NCI-H526 (cell line): ENCODE measurements at regions not wholly inside any gene's neighbourhood (a gene's known extent, or its start where the extent isn't known, plus 50 kb on each side); places are given as distances from the start of the nearest gene placed in this dataset.
"Not testable (repeated sequence)": the region's sequence is repeated elsewhere in the genome, so short reads cannot be mapped to it uniquely, and the experiment has no call there.

ENCODE experiments used
- DNase-seq, 2 experiments: peaks; one replicate each; lab custom pipeline; 2025; lab: John Stamatoyannopoulos, UW

DNA sequence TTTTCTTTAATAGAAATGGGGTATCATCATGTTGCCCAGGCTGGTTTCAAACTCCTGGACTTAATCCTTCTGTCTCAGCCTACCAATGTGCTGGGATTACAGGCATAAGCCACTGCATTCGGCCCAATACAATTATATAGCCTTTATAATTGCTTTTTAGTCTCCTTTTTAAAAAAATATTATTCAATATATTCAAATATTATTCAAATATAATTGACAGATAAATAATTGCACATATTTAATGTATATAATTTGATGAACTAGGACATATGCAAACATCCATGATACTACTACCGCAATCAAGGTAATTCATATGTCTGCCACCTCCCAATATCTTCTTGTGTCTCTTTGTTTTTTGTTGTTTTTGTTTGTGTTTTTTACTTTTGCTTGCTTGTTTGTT is 894.2 kb upstream of the PTPRD start:
- no peak for DNase-seq

DNA sequence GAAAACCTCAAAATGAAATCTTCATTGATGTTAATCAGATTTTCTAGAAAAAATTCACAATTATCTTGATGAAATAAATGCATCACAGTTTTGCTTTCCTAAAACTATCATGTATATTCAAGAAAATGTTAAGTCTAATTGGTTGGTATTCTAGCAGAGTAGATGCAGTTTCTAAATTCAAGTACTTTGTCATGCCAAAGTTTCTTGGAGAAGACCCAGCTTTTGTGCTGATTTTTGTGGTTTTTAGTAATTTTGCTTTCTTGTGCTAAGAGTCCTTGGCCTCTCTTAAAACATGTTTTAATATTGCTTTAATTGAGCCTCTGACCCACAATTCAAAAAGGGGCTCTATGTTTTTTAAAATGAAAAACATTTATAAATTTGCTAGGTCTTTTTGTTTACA is 924.8 kb upstream of the PTPRD start:
- no peak for DNase-seq

DNA sequence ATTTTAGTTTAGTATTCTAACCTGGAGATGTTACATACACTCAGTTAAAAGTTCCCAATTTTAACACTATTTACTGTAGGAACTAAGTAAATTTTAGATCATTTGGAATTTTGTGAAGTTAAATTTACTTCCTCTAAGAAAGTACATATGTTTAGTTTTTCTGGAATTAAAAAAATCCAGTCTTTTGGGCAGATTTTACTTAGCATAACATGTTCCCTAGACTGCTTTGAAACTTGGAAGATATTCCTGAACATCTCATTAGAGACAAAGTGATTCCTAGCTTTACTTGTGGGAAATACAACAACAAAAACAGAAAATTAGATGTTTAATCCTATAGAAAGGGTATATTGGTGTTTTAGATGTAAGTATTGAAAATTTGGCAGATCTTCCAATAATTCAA is 930.0 kb upstream of the PTPRD start:
- DNase-seq: no peak

DNA sequence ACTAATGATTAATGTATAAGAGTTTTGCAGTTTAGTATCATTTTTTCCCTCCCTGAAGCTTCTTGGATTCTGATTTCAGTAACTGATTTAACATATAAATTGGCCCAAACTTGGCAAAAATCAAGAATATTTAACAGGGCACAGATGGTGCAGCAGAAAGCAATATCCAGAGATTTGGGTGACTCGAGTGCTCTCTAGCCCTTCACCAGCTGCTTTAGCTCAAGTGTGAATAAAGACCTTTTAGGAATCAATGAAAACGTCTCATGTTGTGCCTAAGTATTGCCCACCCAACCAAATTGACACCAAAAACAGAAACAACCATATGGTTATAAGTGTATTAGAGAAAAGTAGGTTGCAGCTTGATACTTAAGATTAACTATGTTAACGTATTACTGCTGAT is 933.4 kb upstream of the PTPRD start:
- no peak for DNase-seq

DNA sequence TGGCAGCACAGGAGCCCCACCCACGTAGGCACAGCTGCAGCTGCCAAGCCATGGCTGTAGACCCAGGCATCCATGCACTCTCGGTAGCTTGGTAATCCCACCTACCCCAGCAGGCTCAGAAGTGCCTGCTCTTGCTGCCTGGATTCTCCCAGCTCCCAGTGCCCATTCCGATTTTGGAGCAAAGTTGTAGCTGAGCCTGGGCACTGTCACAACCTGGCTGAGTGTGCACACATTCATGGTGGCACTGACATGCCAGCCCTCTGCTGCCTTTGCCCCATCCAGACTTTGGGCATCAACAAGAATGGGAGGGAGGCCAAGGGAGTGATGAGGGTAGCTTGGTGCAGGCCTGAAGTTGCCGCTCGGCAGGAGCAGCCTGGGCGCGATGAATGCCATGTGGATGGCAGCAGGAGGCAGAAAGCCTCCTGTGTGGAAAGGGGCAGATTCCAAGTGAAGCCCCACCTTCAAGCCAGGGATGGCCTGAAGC is 936.6 kb upstream of the PTPRD start:
- DNase-seq: no peak

DNA sequence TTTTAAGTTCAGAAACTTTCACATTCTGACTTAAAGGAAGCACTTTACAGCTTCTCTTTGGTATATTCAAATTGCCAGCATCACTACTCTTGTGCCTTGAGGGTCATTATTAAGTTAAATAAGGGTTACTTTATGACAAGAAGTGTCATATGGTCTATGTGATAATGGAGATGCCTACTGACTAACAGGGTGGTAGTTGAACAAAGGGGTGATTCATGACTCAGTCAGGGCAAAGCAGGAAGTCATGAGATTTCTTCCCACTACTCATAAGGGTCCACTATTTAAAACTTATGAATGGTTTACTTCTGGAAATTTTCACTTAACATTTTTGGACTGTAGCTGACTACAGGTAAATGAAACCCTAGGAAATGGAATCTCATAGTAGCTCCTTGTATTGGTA is 938.3 kb upstream of the PTPRD start:
- DNase-seq: no peak

DNA sequence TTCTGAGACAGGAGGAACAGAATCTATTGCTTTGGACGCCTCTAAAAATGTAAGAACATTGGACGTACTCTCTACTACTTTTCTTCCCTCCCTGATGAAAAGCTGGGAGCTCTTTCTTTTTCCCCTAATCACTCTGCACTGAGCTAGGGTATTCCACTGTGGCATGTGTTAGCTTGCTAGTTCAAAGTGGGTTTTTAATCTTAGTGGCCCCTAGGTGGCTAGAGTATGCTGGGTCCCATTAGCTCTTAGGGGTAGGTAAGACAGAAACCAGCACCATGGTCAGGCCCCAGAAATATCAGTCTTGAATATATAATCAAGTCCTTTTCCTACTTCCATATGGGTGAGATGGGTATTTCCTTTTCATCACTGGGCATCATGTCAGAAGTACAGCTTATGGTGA is 945.2 kb upstream of the PTPRD start:
- no peak for DNase-seq

DNA sequence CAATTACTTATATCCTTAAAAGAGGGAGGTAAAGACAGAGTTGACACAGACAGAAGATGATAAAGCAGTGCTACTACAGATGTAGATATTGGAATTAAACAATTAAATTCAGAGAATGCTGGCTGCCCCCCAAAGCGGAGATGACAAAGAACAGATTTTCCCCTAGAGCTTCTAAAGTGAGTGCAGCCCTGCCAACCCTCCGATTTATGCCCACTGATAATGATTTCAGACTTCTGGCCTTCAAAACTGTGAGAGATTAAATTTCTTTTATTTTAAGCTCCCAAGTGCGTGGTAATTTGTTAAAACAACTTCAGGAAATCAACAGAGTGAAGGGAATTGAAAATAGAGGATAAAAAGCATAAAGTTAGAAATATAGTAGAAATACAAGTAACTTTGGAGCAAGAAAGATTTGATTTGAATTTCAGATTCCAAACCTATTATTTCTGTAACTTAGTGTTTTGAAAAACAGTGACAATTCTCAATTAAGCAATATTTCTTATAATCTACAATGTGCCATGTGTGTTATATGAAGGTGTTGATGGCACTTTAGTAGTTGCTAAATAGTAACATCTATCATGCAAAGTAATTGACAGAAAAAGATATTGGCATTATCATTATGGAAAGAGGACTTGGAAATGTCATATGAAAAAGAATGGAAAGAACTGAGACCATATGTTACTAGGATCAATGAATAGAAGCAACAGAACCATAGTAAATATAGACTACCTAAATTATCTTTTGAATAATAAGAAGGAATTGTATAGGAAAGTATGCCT is 946.4 kb upstream of the PTPRD start:
- DNase-seq: no peak

DNA sequence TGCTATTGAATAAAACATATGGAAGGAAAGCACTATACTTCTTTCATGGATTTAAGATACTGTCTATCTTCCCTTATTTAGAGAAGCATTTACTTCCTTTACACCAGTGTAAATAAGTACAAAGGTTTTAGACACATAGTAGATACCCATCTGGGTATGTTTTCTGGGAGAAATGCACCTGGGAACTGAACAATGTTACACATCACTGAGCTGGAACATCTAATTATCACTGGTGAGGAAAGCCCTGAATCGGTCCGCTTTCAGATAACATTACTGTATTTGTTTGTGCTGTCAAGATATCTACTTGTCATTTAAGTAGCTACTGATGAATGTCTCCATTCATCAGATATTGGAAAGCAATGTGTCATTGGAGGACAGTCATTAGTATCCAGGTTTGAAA is 964.7 kb upstream of the PTPRD start:
- no peak for DNase-seq

DNA sequence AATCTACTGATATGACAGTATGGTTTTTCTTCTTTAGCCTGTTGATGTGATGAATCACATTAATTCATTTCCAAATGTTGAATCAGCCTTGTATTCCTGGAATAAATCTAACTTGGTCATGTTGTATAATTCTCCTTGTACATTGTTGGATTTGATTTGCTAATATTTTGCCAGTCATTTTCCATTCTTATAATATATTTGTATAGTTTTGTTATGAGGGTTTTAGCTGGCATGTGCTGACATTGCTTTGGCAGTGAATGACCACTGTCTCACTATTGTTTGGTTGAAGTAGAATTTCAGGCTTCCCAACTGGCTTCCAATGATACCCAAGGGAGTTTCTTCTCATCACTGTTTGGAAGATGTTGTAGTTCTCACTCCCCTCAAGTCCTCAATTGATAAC is 983.0 kb upstream of the PTPRD start:
- DNase-seq: no peak

DNA sequence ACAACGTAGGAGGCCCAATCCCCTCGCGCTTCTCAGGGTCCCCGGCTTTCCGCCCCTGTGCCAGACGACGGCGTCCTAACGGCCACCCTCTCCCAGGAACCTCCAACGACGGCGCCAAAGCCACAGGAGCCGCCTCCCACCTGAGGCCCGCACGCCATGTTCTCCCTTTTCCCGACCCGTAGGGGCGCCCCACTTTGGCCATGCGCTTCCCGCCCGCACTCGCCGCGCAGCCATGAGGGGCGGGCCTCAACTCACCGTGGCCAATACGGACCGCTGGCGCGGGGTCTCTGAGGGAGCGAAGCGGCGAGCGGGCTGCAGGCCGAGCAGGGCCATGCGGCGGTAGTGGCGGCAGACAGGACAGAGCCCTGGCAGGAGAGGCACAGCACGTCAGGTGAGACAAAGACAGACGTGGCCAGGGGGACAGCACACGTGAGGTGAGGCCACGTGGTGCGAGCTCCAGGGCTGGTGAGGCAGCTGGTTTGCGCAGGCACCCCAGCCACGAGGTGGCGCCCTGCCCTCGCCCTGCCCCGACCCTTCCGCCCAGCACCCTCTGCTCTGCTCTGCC is 1005.5 kb upstream of the PTPRD start:
- DNase-seq: peak in 1 of 2 experiments; percentile 14

DNA sequence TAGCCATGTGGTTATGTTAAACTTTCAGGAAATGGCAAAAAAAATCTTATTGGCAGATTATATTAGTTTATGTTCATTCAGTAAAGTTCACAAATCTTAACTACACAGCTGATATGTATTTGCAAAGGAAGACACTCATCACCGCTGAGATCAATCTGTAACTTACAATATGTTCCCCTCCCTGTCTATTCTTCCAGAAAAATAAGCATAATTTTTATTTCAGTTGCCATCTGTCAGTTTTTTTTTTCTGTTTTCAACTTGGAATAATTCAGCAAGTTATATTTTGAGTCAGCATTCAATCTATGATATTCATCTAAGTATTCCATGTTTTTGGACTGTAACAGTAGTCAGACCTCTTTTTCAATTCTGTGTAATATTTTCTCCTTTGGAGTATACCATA is 1019.9 kb upstream of the PTPRD start:
- no peak for DNase-seq

DNA sequence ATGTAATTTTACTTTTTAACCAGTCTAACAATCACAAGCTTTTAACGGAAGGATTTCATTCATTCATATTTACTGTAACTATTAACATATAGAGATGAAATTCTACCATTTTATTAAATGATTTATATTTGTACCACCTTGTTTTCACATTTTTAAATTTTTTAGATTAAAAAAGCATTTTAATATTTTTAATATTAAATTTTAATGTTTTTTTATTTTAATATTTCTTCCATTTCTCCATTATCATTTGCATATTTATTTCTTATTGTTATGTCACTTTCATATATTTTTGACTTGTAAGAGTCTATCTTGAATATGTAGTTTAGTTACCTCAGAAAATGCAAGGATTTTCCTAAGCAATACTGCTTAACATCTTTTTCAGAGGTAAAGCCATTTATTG is 1034.0 kb upstream of the PTPRD start:
- DNase-seq: no peak

DNA sequence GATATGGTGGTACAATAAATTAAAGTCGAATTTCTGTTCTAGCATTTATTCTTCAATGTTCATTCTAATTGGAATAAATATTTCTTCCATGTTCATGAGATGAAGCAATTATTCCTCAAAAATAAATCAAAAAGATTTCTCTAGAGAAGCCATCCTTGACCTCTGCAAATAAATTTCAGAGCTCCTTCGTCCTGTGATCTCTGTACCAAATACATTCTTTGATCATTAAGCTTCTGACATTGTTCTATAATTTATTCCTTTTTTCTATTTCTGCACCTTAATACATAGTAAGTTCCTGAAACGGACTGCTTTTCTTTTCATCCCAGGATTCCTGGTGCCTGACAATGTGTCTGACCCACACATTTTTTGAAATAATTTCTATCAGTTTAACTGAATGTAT is 1039.3 kb upstream of the TYRP1 start:
- no peak for DNase-seq

DNA sequence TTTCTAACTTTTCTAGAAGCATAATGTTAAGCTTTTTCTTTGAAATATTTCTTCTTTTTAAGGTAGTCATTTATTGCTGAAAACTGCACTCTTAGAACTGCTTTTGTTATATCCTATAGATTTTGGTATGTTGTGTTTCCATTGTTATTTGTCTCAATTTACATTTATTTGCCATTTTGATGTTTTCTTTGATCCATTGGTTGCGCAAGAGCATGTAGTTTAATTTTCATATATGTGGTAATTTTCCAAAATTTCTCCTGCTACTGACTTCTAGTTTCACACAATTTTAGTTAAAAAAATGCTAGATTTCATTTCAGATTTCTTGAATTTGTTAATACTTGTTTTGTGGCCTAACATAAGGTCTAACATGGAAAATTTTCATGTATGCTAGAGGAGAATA is 1029.3 kb upstream of the TYRP1 start:
- no peak for DNase-seq

DNA sequence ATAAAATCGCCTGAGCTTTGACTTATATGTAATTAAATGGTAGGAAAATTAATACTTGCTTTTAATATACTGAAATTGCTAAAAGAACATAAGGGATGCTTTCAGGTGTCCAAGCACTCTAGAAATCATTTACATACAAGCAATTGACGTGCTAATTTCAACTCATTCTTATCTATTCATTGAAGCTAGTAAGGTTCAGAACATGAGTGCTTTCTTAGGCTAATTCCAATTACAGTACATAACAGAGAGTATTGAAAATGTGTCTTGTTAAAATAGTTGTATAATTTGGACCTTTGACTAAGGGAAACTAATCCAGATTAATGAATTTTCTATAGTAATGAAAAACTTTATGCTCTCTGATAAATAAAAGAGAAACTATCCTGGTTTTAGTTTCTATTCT is 1016.4 kb upstream of the TYRP1 start:
- no peak for DNase-seq

DNA sequence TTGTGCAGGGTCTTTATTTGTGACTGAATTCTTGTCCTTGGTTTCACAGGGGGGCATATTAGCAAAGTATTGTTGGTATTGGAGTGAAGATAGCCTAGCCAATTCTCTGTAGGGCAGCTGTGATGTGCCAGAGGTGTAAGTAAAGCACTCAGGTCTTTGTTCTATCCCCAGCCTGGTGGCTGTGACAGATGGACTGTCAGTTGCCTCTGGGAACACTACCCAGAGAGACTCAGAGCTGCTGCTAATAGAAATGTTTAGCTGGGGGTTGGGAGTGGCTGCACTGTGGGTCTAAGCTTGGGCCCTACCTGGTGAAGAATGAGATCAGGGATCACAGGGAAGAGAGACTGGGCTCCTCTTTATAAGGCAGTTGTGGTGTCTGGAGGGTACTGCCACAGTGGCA is 1006.5 kb upstream of the TYRP1 start:
- DNase-seq: no peak

DNA sequence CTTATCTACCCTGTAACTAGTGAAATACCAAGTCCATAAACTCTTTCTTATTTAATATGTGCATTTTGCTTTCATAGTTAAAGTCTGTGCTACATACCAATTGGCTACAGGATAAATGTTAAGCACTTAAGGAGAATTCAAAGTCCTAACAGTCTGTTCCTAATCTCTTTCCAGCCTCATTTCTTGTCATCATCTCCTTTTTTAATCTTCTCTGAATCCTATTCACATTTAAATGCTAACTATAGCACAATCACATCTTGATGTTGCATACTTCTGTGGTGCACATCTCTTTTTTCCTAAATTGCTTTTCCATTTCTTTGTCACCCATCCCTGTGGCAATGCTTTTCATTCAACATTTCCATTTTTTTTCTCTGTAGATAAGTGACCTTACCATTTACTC is 996.1 kb upstream of the TYRP1 start:
- no peak for DNase-seq

DNA sequence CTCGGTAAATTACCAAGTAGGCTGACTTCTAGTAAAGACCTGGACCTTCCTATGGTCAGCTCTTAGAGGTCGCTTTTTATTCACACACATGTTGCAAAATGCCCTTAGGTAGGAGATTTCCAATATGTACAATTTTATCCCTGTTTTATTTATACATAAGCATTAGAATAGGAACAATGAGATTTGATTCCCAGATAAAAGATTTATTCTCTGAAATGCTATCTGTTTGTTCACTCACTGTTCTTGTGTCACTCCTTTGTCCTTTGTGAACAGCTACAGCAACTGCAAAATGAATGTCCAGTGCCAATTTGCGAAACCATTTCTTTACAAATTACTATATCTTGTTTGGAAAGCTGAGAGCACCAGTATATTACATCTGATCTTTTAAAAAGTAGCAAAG is 991.5 kb upstream of the TYRP1 start:
- DNase-seq: no peak

DNA sequence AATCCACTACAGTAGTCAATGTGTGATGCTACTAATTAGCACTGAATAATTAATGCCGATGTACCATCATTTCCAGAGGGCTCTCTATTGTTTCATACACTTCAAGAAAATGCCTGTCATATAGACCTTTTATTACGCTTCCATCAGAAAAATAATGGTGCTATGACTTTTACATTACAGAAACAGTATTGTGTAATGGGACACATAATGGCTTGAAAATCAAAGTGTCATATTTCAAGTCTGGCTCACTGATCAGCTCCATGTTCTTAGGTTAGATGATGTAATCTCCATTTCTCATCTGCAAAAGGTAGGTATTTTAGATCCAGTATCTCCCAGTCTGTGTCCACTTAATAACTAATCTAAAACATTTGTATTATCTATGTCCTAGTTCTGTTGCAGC is 990.6 kb upstream of the TYRP1 start:
- no peak for DNase-seq

DNA sequence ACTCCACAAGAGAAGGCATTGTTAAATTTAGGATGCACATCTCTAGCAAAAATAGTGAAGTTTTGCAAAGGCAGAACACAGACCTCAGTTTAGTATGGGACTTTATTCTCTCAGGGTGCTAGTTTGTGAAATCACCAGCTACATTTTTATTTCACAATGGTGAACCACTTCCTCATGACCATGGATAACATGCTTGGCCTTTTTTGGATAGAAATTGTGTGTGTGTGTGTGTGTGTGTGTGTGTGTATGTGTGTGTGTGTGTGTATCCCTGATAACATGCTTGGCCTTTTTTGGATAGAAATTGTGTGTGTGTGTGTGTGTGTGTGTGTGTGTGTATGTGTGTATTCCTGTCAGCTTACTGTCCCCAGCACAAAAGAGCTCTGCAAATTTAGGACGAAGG is 989.0 kb upstream of the TYRP1 start:
- DNase-seq: not testable (repeated sequence)

DNA sequence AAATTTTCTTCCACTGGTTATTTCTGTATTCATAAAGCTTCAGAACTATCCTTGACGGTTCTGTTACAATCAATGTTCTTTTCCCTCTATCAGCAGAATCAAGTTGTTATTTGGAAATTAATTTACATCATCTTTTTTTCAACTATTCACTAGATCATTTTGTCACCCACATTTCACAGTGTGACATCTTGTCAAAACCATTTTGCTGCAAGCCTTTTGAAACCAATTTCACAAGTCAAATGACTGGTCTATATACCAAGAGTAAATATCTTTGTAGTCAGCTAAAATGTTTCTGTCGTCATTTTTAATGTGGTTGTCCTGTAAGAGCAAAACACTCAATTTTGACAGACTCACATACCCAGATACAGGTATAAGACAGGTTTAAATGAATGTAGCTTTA is 984.3 kb upstream of the TYRP1 start:
- DNase-seq: no peak

DNA sequence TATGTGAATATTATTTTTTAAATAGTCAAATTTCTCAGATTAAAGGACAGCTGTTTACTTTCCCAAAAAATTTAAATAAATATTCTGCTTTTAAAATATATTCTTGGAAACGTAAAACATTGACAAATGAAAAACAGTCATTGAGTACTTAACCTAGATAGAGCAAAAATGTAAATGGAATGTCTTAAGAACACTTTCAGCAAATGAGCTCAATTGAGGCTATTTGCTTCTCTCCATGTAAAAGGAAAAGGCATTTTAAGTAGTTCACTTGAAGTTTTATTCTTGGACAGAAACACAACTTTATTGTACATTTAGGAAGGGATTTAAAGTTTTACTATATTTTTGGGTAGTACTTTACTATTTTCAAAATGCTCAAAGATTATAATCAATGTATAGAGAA is 983.6 kb upstream of the TYRP1 start:
- no peak for DNase-seq

DNA sequence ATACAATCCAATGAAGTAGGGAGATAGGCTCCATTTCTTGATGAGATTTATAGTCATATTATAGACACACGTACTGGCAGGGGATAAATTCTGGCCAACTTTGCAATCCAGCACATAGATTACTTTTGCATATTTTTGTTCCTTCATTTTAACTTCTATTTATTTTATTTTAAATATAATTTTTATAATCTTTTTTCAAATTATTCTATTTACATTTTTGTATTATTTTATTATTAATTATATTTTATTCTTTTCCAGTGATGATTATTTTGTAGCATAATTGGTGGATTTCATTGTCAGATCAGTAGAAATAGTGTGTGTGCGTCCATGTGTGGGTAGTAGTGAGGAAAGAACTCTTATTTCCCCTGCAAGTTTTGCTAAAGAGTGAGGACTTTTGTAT is 980.1 kb upstream of the TYRP1 start:
- no peak for DNase-seq
